ENCODE measurements at regions not wholly inside any gene's neighbourhood (a gene's known extent, or its start where the extent isn't known, plus 50 kb on each side); places are given as distances from the start of the nearest gene placed in this dataset.

- TF ChIP-seq REST (IDR thresholded peaks at IDR 0.05) (no peak), JUND (IDR thresholded peaks at IDR 0.05) (no peak), MAX (IDR thresholded peaks at IDR 0.05) (no peak), NR2F2 (IDR thresholded peaks at IDR 0.05) (no peak), GABPA (IDR thresholded peaks at IDR 0.05 in 1 of 2, conservative IDR thresholded peaks at IDR 0.05 in 1 of 2) (no peak), TAF1 (conservative IDR thresholded peaks at IDR 0.05) (no peak)
- 95% methylated on average over 1 of the region's 1 CpG for WGBS
- Histone ChIP-seq H3K27me3 (ENCODE audit: control insufficient read depth in 4 of 4, insufficient read depth in 4 of 4, low read length in 3 of 4) (no peaks in the 10 kb centered on the region), H3K27ac (ENCODE audit: low read depth in 1 of 2, low read length in 2 of 2) (no peak overlapping the region), H3K9ac (ENCODE audit: low read depth in 1 of 2, low read length in 2 of 2) (no peak overlapping the region), H3K36me3 (ENCODE audit: control insufficient read depth in 4 of 4, insufficient read depth in 3 of 4, low read depth in 1 of 4, low read length in 3 of 4) (no peaks in the 10 kb centered on the region), H3K9me3 (ENCODE audit: control insufficient read depth in 4 of 4, low read length in 3 of 4) (no peaks in the 10 kb centered on the region), H3K4me3 (ENCODE audit: low read depth in 1 of 3, low read length in 3 of 3) (no peak overlapping the region), H3K4me1 (ENCODE audit: control insufficient read depth in 4 of 4, insufficient read depth in 4 of 4, low read length in 3 of 4) (no peaks in the 10 kb centered on the region)
- no peak for DNase-seq (ENCODE audit: low spot score)
Measured at GRCh38 chr7:40965774-40966173, 737.1 kb downstream of the INHBA start.

GRCh38 chr7:40965016-40965415, 737.9 kb downstream of the INHBA start:
- Histone ChIP-seq H3K27ac (ENCODE audit: low read depth in 1 of 2, low read length in 2 of 2) (no peak overlapping the region), H3K9ac (ENCODE audit: low read depth in 1 of 2, low read length in 2 of 2) (no peak overlapping the region), H3K4me1 (ENCODE audit: control insufficient read depth in 4 of 4, insufficient read depth in 4 of 4, low read length in 3 of 4) (peaks cover 0 to 4% (median 0%) of the 10 kb centered on the region in 4 donors), H3K36me3 (ENCODE audit: control insufficient read depth in 4 of 4, insufficient read depth in 3 of 4, low read depth in 1 of 4, low read length in 3 of 4) (no peaks in the 10 kb centered on the region), H3K27me3 (ENCODE audit: control insufficient read depth in 4 of 4, insufficient read depth in 4 of 4, low read length in 3 of 4) (no peaks in the 10 kb centered on the region), H3K9me3 (ENCODE audit: control insufficient read depth in 4 of 4, low read length in 3 of 4) (no peaks in the 10 kb centered on the region), H3K4me3 (ENCODE audit: low read depth in 1 of 3, low read length in 3 of 3) (no peak overlapping the region)
- 96% methylated on average over 1 of the region's 1 CpG for WGBS
- no peak for DNase-seq (ENCODE audit: low spot score)
- TF ChIP-seq EGR1 (IDR thresholded peaks at IDR 0.05; ENCODE audit: low read depth in 2 of 2) (no peak), YY1 (IDR thresholded peaks at IDR 0.05) (no peak), CTCF (IDR thresholded peaks at IDR 0.05; ENCODE audit: low read depth, low read length, missing input control) (no peak), FOXA2 (IDR thresholded peaks at IDR 0.05) (no peak)

- no peak for DNase-seq (ENCODE audit: low spot score)
- Histone ChIP-seq H3K9me3 (ENCODE audit: control insufficient read depth in 4 of 4, low read length in 3 of 4) (no peaks in the 10 kb centered on the region), H3K27ac (ENCODE audit: low read depth in 1 of 2, low read length in 2 of 2) (no peak overlapping the region), H3K9ac (ENCODE audit: low read depth in 1 of 2, low read length in 2 of 2) (no peak overlapping the region), H3K27me3 (ENCODE audit: control insufficient read depth in 4 of 4, insufficient read depth in 4 of 4, low read length in 3 of 4) (no peaks in the 10 kb centered on the region), H3K36me3 (ENCODE audit: control insufficient read depth in 4 of 4, insufficient read depth in 3 of 4, low read depth in 1 of 4, low read length in 3 of 4) (no peaks in the 10 kb centered on the region), H3K4me3 (ENCODE audit: low read depth in 1 of 3, low read length in 3 of 3) (no peak overlapping the region), H3K4me1 (ENCODE audit: control insufficient read depth in 4 of 4, insufficient read depth in 4 of 4, low read length in 3 of 4) (peaks cover 2 to 8% (median 3%) of the 10 kb centered on the region in 4 donors)
- 93% methylated on average over 2 of the region's 2 CpGs for WGBS
- TF ChIP-seq ZBTB33 (IDR thresholded peaks at IDR 0.05) (no peak), SP1 (IDR thresholded peaks at IDR 0.05) (no peak), EGR1 (IDR thresholded peaks at IDR 0.05; ENCODE audit: low read depth in 2 of 2) (no peak)
Measured at GRCh38 chr7:40964610-40965009, 738.3 kb downstream of the INHBA start.

Measured in liver (tissue), 8 donors.